GM12872 (cell line): ENCODE measurements at regions not wholly inside any gene's neighbourhood (a gene's known extent, or its start where the extent isn't known, plus 50 kb on each side); places are given as distances from the start of the nearest gene placed in this dataset.

Experiments used
- CTCF ChIP-seq: IDR thresholded peaks from 3 replicates; pipeline ENCODE4 v1.5.1; 2011; ENCODE audit warnings: low read depth, mild to moderate bottlenecking, low read length, moderate library complexity; ENCODE audit not compliant: insufficient read depth

DNA sequence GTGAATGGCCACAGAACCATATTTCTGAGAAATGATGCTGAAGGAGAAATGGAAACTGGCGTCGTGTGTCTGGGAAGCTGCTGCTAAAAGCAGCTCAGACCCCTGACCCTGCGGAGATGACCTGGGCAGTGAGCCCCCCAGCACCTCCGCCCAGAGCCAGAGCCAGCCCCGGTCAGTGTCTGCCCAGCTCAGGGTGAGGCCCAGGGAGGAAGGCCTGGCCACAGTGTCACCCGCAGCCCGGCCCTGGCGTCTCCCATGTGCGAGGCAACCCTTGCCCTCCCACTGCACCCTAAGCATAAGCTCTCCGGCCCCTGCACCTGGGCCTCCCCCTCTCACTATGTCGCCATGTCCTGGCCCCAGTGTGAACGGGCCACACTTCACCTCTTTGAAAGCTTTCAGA is 502.8 kb downstream of the EIPR1 start:
- no peak for TF ChIP-seq CTCF

DNA sequence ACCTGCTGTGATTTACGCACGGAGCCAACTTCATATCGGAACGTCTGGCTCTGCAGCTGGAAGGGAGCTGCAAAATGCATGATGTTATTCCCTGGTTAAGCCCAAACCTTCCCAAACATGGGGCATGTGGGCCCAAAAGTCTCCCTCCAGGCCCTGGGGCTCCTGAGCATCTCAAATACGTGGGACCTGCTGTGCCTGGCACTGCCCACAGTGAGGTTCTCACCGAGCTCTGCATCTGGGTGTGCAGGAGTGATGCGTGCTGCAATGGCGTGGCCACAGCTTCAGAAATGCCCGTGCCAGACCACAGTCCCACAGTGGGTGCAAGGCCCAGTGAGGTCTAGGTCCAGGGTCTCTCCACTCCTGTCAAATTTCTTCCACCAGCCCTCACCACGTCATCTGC is 503.3 kb downstream of the EIPR1 start:
- TF ChIP-seq CTCF: no peak

DNA sequence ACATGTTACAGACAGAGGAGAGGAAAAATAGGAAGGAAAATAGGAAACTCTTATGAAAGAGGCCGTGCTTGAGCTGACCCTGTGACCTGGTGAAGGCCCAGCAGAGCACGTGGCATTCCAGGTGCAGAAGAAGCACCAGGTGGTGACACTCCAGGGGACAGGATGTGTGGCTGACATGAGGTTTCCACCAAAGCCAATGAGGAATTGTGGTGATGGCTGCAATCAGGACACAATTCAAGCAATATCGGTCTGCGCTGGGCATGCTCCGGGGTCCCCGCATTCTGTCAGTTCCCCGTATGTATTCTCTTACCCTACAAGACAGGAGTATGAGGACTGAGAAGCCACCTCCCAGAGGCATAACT is 504.2 kb downstream of the EIPR1 start:
- no peak for TF ChIP-seq CTCF

DNA sequence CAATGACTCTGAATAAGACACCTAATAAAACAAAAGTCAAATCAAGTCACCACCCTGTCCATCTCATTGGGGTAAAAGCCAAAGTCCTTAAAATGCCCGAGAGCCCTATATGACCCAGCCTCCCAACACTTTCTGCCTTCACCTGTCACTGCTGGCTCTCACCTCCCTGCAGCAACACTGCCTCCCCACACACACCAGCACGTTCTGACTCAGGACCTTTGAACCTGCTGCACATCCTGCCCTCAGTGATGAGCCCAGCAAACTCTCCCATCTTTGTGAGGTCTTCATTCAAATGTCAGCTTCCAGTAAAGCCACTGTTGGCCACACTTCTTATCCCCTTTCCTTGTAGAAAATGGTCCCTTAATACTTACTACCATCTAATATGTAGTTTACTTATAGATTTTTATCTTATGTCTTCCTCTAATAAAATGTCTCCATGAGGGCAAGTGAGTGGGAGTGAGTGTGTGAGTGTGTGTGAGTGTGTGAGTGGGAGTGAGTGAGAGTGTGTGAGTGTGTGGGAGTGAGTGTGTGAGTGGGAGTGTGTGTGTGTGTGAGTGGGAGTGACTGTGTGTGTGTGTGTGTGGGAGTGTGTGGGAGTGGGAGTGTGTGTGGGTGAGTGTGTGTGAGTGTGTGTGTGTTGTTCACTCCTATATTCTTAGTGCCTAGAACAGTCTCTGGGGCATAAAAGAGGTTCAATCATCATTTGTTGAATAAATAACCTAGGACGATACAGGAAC is 504.7 kb downstream of the EIPR1 start:
- no peak for TF ChIP-seq CTCF

GRCh38 chr2:2872309-2872617 is 505.4 kb downstream of the EIPR1 start:
- no peak for TF ChIP-seq CTCF

DNA sequence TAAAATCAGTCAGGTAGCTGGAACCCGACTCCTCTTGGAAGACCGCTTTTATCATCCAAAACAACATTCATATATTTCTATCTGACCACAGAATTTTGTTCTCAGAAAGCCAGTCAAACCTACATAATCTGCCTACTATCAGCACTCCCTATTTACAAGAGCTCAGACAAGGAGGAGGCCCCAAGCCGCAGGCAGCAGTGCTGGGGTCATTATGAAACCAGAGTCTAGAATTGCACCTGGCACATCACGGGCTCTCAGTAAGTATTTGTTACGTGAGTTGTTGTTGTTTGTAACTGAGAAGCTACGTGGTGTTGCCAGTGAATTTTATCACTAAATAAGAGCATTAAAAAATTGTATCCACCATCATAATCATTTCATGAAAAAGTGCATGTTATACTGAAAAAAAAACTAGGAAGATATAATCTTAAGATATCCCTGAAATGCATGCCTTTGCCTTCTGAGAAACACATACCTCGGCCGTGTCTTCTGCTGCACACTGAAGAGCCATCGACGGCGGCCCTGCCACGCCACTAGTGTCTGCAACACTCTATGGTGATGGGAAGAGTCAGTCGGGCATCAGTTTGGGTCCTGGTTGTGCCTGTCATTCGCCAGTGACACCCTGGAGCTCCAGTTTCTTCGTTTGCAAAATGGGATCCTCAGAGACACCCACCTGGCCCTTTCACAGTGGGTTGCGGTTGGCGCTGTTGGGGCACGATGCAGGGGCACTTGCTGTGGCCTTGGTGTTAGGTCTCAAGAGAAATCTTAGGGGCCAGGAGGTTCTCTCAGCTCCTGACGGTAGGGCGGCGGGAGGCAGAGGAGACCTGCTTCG is 505.9 kb downstream of the EIPR1 start:
- TF ChIP-seq CTCF: no peak

DNA sequence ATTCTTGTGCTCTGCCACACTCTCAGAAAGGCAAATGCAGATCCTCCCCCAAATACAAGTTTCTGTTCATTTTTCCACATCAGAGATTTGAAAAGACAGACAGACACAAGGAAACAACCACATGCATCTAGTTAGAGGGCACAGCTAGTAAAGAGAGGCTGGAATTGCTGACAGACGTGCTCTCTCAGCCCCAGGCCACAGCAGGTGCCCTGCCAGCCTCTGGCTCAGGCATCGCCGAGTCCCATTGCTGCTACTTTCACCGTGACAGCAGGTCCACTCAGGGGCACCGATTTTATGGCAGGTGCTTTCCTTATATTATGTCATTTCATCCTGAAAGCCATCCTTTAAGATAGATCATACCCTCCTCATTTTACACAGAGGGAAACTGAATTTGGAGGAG is 507.5 kb downstream of the EIPR1 start:
- TF ChIP-seq CTCF: no peak
